ENCODE measurements at regions not wholly inside any gene's neighbourhood (a gene's known extent, or its start where the extent isn't known, plus 50 kb on each side); places are given as distances from the start of the nearest gene placed in this dataset.

DNA sequence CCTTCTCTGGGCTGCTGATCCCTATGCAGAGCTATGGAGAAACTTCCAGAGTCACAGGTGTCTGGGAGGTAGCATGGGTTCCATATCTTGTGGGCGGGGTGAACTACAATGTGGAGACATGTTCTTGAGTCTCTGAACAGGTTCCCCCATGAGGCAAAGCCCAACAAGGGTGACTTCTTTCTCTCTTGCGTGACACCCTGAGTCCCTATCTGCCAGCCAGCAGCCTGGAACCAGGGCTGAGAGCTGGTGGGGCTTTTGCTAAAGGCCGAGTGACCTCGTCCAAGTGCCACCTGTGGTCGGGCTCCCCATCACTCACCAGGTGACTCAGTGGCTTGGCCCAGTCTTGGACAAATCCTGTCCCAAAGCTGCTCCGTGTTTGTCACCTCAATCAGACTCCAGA lies 88.0 kb upstream of the ZNF536 start:
- intact Hi-C loops (cut with DNase I), result no loop called here
- no peak overlapping the region for H3K27ac ChIP-seq
- no peak for DNase-seq
- TF ChIP-seq POLR2A (IDR thresholded peaks at IDR 0.05), result no peak
- TF ChIP-seq, protein P1, sequence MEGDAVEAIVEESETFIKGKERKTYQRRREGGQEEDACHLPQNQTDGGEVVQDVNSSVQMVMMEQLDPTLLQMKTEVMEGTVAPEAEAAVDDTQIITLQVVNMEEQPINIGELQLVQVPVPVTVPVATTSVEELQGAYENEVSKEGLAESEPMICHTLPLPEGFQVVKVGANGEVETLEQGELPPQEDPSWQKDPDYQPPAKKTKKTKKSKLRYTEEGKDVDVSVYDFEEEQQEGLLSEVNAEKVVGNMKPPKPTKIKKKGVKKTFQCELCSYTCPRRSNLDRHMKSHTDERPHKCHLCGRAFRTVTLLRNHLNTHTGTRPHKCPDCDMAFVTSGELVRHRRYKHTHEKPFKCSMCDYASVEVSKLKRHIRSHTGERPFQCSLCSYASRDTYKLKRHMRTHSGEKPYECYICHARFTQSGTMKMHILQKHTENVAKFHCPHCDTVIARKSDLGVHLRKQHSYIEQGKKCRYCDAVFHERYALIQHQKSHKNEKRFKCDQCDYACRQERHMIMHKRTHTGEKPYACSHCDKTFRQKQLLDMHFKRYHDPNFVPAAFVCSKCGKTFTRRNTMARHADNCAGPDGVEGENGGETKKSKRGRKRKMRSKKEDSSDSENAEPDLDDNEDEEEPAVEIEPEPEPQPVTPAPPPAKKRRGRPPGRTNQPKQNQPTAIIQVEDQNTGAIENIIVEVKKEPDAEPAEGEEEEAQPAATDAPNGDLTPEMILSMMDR (IDR thresholded peaks at IDR 0.05), result no peak
- WGBS, 2 donors, result 68 to 88% methylated on average over 3 to 6 of the region's 6 CpGs
- no peaks in the 10 kb centered on the region for H3K4me1 ChIP-seq
- H3K36me3 ChIP-seq, result no peaks in the 10 kb centered on the region
- H3K27me3 ChIP-seq, result peaks cover 0 to 10% (median 0%) of the 10 kb centered on the region in 4 donors
- H3K9me3 ChIP-seq, result no peaks in the 10 kb centered on the region
- H3K4me3 ChIP-seq, result no peak overlapping the region

DNA sequence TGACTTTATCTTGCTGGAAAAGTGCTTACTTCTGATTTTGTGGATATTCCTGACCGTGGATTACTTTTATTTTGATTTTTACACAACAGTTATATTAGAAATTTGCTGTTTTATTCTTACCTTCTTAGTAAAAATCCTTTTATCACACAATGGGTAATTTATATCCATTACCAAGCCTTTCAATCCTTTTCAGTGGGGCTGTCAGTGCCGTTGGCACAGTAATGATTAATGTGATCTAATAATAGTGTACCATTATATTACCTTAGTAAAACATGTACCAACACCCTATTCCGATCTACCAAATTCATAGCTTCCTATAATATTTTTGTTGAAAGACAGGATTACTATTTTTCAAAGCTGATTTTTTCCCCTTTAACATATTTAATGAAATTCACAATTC lies 87.3 kb upstream of the ZNF536 start:
- no peaks in the 10 kb centered on the region for H3K4me1 ChIP-seq
- no peaks in the 10 kb centered on the region for H3K9me3 ChIP-seq
- H3K4me3 ChIP-seq, result no peak overlapping the region
- H3K27me3 ChIP-seq, result peaks cover 0 to 10% (median 0%) of the 10 kb centered on the region in 4 donors
- TF ChIP-seq, protein P1 (IDR thresholded peaks at IDR 0.05), result no peak
- TF ChIP-seq POLR2A (IDR thresholded peaks at IDR 0.05), result no peak
- 32 to 35% methylated on average over 3 of the region's 3 CpGs for WGBS, 2 donors
- H3K36me3 ChIP-seq, result no peaks in the 10 kb centered on the region
- no peak overlapping the region for H3K27ac ChIP-seq
- no peak for DNase-seq
- intact Hi-C loops (cut with DNase I), result no loop called here

DNA sequence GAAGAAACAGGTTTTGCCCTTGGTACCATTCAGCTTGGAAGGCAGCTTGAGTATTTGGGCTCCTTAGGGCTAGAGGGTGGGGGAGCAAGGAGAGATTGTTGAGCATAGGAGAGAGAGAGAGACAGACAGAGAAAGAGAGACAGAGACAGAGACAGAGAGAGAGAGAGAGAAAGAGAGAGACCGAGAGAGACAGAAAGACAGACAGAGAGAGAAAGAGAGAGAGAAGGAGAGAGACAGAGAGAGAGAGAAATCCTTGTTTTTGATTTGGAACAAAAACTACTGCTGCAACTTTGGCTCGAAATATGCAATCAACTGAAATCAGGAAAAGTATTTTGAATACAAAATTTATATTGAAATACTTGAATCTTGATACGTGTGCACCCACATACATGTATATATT lies 85.8 kb upstream of the ZNF536 start:
- no peak for TF ChIP-seq POLR2A (IDR thresholded peaks at IDR 0.05)
- TF ChIP-seq, protein P1 (IDR thresholded peaks at IDR 0.05), result no peak
- Histone ChIP-seq H3K4me1 (no peaks in the 10 kb centered on the region), H3K27me3 (peaks cover 0 to 2% (median 0%) of the 10 kb centered on the region in 4 donors), H3K27ac (no peak overlapping the region), H3K36me3 (no peaks in the 10 kb centered on the region), H3K9me3 (no peaks in the 10 kb centered on the region), H3K4me3 (no peak overlapping the region)
- whole genome bisulfite sequencing, 2 donors, result 62 to 71% methylated on average over 3 of the region's 3 CpGs
- DNase-seq, result no peak
- intact Hi-C loops (cut with DNase I), result no loop called here

DNA sequence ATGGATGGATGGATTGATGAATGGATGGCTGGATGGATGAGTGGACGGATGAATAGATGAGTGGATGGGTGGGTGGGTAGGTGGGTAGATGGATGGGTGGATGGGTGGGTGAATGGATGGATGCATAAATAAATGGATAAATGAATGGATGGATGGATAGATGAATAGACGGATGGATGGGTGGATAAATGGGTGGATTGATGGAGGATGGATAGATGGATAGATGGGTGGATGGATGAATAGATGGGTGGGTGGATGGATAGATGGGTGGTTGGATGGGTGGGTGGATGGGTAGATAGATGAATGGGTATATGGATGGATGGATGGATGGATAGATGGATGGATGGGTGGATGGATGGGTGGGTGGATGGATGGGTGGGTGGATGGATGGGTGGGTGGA lies 84.9 kb upstream of the ZNF536 start:
- 85 to 88% methylated on average over 2 of the region's 2 CpGs for WGBS, 2 donors
- H3K27me3 ChIP-seq, result no peaks in the 10 kb centered on the region
- no peaks in the 10 kb centered on the region for H3K9me3 ChIP-seq
- H3K4me3 ChIP-seq, result no peak overlapping the region
- intact Hi-C loops (cut with DNase I), result no loop called here
- no peaks in the 10 kb centered on the region for H3K4me1 ChIP-seq
- H3K36me3 ChIP-seq, result no peaks in the 10 kb centered on the region
- TF ChIP-seq, protein P1 (IDR thresholded peaks at IDR 0.05), result no peak
- no peak for TF ChIP-seq POLR2A (IDR thresholded peaks at IDR 0.05)
- no peak for DNase-seq
- H3K27ac ChIP-seq, result no peak overlapping the region

DNA sequence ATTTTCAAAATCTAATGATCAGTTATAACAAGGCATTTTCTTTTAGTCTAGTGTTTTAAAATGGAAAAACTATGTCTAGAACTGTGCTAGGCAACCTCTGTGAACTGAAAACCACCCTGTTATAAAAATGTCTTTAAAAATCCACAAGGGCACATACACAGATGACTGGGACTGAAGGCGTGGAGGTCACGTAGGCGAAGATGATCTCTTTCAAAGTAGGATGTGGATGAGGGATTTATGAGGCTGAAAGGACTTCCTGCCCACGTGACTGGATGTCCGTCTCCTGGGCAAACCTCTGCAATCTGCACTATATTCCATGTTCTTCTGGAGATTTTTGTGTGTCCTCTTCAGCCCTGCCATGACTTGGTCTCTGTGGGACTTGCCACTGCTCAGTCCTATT lies 84.2 kb upstream of the ZNF536 start:
- DNase-seq, result no peak
- Histone ChIP-seq H3K4me3 (no peak overlapping the region), H3K36me3 (no peaks in the 10 kb centered on the region), H3K4me1 (no peaks in the 10 kb centered on the region), H3K27me3 (no peaks in the 10 kb centered on the region), H3K9me3 (no peaks in the 10 kb centered on the region), H3K27ac (no peak overlapping the region)
- 76 to 89% methylated on average over 5 of the region's 5 CpGs for WGBS, 2 donors
- no peak for TF ChIP-seq POLR2A (IDR thresholded peaks at IDR 0.05)
- TF ChIP-seq, protein P1 (IDR thresholded peaks at IDR 0.05), result no peak
- intact Hi-C loops (cut with DNase I), result no loop called here

Data from esophagus squamous epithelium (tissue), 5 donors.